HG03342 (cell line): ENCODE measurements at regions not wholly inside any gene's neighbourhood (a gene's known extent, or its start where the extent isn't known, plus 50 kb on each side); places are given as distances from the start of the nearest gene placed in this dataset.
"Not testable (repeated sequence)": the region's sequence is repeated elsewhere in the genome, so short reads cannot be mapped to it uniquely, and the experiment has no call there.

ENCODE experiments used
- ATAC-seq: cut with Tn5 transposase; IDR thresholded peaks from one replicate; pipeline ENCODE4 v1.9.1; 2021; ENCODE audit warnings: mild to moderate bottlenecking, moderate library complexity; ENCODE audit not compliant: unreplicated experiment

DNA sequence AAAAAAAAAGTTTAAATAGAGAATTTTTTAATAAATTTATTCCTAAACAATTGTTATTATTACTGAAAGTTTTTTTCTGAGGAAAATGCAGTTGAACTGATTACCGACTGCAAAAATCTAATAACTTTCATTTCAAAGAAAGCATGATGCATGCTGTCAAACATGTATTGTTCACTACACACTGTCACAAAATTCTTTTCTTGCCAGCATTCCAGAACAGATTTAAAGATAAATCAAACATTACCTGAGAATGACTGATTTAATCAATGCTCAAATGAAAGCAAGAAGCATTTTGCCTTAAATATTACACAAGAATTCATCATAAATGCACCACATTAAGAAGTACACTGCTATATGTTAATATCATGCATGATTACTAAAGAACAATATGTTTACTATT, 588.3 kb downstream of the SLC16A7 start:
- ATAC-seq: no peak

DNA sequence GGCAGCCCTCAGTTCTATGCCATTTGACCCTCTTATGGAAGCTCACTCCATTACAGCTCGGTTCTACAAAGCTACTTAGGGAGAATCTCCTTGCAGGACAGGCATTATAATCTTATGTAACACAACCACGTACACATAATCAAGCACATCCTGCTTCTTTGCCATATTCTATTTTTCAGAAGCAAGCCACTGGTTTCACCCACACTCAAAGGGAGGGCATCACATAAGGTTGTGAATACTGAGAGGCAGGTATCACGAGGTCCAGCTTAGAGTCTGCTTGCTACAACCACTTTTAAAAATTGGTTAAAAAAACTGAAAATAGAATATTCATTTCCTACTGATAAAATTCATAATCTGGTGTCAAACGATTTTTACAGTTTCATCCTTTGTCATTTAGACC, 589.2 kb downstream of the SLC16A7 start:
- ATAC-seq: no peak

DNA sequence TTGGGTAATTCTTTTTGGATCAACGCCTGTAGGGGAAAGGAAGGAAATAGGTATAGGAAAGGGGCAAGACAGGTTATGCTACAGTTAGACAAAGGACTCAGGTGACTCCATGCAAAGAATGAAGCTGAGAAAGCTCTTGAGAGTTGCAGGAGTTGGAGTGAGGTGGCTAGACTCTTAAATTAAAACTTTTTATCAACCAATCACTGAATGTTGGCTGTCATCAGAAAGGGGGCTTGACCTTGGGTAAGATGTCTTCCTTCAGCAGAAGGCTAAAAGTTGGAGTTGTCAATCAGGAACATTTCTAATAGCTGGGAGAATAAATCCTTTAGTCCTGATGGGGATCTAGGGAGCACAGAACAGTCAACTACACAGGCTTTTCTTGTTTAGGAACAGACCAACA, 595.4 kb downstream of the SLC16A7 start:
- ATAC-seq: no peak

DNA sequence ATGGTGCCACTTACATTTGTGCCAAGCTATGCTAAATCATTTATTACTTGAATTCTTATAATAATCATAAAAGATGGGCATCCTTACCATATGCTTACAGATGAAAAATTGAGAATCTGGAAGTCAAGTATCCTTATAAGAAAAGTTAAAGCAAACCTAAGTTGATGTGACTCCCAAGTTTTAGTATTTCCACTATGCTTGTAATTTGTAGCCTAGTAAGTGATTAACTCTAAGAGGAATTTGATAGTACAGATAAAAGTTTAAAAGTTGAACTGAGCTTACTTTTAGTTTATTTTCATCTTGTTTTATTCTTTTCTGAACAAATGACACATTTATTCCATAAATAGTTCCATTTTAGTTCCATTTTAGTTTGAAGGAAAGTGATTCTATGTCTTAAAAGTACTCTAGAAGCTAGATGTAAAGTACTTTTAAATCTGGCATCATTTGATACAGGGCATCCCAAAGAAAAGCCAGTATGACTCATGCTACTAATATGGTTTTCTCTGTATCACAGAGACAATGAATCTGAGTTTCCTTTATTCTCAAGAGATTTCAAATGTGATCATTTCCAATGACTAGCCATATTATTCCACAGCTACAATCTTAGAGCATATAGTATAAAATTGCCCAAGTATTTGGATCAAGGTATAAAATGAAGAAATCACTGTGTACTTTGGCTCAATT, 596.0 kb downstream of the SLC16A7 start:
- no peak for ATAC-seq

DNA sequence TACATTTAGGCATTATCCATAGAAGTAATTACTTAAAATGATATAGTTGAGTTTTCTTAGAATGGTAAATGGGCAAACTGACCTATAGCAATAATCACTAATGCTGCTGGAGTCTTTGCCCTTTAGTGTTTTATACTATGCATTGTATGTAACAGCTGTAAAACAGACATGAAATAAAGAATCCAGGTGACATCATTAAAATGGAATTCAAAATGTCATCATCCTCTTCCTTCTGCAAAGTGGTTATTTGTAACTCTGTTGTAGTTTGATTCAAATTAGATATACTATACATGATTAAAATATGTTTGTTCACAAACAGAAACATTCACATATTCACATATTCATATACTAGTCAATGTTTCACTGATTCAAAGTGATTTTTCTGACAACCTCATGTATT, 598.8 kb downstream of the SLC16A7 start:
- no peak for ATAC-seq

DNA sequence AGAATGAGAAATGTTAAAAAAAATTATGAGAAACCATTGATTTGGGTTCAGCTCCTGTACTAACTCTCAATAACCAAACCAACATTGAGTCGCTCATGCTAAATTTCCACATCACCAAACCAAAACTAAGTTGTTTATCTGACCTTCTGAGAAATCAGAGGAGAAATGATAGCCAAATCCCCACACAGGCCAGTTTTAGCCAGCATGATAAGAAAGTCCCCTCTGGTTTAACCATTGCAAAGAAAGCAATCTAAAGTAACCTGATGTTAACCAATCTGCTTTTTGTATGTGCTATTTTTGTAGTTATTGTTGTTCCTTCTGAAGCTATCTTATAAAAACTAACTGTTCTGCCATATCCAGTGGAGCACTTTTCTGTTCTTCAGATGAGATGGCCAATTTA, 599.7 kb downstream of the SLC16A7 start:
- ATAC-seq: no peak

DNA sequence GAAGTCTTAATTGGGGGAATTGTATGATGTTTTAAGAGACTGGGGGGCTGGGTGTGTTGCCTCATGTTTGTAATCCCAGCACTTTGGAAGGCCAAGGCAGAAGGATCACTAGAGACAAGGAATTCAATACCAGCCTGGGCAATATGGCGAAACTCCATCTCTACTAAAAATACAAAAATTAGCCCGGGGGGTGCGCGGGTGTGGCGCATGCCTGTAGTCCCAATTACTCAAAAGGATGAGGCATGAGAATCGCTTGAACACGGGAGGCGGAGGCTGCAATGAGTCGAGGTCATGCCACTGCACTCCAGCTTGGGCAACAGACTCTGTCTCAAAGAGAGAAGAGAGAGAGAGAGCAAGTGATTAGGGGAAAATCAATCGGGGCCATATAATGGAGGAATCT, 600.5 kb downstream of the SLC16A7 start:
- ATAC-seq: no peak

DNA sequence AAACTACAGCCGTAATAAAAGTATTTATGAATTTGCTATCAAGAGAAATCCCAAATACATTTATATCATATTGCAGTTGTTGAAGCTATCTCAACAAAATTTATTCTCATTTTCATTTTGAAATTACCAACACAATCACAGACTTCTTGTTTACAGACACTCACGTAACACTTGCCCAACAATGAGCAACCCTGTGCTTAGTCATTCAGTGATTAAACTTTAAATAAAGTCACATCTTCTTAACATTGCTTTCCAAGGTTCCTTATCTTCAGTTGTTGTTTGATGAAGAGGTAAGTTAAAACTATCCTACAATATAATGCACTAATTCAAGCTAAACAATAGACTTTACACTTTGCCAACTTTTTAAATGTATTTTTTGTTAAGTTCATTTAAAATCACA, 601.8 kb downstream of the SLC16A7 start:
- no peak for ATAC-seq

DNA sequence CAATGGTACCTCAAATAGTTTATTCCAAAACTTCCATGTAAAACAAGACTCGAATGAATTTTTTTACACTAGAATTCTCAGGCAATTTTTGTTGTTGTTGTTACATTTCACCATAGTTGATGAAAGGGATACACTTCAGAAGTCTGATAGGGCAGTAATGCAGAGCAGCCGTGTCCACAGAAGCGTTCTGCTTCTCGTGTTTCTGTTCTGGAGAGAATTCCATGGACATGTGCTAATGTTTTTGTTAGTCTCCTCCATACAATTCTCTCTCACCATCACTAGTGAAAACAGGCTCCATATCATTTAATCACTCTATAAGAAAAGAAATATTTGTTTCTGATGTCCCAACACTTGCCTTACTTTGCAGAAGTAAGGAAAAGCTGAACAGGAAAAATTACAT, 606.1 kb downstream of the SLC16A7 start:
- no peak for ATAC-seq

DNA sequence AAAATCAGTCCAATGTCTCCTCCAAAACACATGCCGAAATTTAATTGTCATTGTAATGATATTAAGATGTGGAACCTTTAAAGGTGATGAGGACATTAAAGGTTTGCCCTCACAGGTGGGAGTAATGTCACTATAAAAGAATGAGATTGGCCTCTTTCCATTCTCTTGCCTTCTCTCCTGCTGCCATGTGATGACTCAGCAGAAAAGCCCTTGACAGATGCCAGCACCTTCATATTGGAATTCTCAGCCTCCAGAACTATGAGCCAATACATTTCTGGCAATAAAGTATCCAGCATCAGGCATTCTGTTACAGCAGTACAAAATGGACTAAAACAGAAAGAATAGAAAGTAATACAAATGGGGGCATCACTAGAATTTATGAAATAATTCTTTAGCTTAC, 609.7 kb downstream of the SLC16A7 start:
- ATAC-seq: no peak

DNA sequence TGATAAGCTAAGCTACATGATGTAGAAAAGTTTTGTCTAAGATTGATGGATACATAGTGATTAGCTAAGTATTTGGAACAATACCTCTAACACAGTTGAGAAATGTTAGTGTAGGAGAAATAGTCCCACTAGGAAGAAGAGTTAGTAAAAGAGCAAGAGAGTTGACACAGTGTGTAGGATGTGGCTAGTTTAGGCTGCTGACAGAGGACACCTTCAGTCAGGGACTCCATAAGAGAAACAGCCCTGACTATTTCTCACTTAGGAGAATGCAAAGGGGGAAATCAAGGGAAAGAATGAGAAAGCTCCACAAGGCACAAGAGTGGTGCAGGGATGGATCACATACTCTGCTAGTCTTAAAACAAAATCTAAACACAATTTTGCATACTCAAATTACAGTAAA, 613.7 kb downstream of the SLC16A7 start:
- ATAC-seq: no peak

DNA sequence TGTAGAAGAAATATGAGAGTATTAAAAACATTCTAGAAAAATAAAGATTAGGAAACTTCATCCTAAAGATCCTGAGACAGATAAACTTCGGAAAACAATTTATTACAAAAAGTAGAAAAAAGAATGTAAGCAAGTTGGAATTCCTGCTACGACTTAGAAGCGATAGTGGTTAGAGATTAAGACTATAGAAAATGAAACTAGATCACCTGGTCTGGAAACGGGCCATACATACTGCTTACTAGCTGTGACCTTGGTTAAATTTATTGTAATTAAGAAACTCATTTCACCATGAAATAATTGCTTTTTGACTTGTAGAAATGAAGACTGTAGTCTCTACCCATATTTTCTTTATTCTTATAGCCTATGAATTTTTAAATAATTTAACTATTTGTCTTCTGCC, 614.1 kb downstream of the SLC16A7 start:
- no peak for ATAC-seq

DNA sequence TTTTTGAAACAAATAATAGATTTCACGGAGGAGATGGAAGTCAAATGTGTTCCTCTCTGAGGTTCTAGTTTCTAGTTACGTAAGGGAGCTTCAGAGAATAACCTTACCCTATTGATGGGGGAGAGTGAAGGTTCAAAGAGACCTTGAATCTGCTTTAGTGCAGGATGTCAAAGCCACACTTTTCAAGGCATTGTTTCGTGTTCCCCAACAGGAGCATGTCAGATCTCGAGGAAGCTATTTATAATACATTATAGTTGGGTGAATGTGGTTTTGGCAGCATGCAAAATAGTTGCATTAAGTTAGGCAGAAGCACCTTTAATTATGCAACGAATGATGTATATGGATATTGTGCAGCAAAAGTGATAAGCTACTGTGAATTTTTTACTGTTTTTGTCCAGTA, 614.9 kb downstream of the SLC16A7 start:
- no peak for ATAC-seq

DNA sequence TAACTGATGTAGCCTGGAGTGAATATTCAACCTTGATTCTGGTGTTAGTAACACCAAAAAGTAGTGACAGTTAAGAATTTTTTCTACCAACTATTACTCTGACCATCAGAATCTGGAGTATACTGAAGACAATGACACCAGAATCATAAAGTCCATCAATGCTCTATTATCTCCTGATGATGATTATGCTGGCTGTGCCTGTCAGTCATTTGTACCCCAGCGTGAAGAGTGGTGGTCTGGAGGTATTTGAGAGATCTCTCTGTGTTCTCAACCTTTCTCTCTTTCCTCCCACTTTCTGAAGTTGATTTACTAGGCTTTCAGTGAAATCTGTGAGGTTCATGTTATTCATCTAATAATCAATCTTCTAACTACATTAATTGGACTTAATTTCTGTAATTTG, 615.4 kb downstream of the SLC16A7 start:
- ATAC-seq: no peak

DNA sequence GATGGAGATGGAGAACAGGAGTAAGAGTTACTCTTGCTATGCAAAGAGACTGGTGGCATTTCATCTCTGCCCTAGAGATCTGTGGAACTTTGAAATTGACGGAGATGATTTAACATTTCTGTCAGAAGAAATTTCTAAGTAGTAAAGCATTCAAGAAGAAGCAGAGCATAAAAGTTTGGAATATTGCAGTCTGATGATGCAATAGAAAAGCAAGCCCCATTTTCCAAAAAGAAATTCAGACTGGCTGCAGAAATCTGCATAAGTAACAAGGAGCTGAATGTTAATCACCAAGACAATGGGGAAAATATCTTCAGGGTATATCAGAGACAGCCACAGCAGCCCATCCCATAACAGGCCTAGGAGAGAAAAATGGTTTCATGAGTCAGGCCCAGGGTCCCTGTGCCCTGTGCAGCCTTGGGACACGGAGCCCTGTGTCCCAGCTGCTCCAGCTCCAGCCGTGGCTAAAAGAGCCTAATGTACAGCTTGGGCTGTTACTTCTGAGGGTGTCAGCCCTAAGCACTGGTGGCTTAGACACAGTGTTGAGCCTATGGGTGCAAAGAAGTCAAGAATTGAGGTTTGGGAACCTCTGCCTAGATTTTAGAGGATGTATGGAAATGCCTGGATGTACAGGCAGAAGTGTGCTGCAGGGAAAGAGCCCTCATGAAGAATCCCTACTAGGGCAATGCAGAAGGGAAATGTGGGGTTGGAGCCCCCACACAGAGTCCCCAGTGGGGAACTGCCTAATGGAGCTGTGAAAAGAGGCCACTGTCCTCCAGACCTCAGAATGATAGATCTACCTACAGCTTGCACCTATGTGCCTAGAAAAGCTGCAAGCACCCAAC, 616.6 kb downstream of the SLC16A7 start:
- ATAC-seq: no peak

DNA sequence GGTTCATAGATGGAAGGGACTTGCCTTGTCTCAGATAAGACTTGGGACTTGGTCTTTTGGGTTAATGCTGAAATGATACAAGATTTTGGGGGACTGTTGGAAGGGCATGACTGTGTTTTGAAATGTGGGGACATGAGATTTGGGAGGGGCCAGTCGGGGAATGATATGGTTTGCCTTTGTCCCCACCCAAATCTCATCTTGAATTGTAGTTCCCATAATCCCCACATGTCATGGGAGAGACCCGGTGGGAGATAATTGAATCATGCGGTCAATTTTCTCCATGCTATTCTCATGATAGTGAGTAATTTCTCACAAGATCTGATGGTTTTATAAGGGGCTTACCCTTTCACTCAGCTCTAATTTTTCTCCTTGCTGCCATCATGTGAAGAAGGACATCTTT, 617.4 kb downstream of the SLC16A7 start:
- ATAC-seq: not testable (repeated sequence)

DNA sequence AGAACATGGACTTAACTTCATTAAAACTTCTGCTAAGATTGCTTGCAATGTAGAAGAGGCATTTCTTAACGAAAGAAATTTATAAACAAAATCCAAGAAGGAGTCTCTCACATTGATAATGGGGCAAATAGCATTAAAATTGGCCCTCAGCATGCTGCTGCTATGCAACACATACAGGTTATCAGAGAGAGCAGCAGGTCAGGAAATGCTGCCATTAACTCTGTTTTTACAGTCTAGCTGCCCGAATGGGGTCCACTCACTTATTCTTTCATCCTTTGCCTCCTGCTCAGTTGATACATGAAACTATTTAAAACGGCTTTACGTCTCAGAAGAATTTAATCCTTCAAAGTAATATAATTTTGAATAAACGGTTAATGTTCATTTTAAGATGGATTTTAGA, 620.4 kb downstream of the SLC16A7 start:
- no peak for ATAC-seq

DNA sequence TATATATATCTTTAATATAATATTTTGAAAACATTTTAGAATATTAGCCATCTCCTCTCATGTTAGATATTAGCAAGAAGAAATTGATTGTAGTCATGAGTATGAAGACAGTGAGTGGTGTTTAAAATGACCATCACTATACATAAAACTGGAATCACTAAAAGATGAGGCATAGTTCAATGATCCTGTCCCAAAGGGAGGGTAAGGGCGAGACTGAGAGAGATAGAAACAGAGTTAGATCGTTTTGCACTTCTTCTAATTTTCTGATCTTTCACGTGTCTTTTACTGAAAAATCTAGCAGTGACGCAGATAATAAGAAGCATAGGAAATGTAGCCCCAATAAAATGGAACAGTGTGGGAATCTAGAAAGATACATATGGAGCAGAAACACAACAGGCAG, 627.4 kb downstream of the SLC16A7 start:
- no peak for ATAC-seq

DNA sequence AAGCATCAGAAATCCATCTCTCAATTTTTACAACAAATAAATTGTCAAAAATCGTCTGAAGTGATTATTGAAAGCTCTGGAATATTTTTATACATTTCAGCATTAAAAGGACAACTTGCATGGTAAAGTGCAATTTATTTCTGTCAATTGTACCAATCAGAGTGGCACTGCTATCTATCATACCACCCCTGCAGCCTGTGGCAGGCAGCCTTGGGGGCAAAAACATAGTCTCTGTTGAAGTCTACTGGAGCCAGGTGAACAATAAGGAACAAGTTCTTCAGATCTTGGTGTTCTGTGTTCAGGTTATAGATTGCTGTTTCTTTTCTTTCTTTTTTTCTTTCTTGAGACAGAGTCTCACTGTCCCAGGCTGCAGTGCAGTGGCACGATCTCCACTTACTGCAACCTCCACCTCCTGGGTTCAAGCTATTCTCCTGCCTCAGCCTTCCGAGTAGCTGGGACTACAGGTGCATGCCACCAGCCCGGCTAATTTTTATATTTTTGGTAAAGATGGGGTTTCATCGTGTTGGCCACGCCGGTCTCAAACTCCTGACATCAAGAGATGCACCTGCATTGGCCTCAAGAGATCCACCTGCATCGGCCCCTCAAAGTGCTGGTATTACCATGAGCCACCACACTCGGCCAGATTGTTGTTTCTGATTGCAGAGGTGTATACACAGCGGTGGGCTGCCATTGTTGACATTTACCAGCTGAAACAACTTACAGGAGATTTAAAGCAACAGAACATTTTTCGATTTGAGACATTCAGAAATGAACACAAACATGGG, 629.6 kb downstream of the SLC16A7 start:
- ATAC-seq: no peak

DNA sequence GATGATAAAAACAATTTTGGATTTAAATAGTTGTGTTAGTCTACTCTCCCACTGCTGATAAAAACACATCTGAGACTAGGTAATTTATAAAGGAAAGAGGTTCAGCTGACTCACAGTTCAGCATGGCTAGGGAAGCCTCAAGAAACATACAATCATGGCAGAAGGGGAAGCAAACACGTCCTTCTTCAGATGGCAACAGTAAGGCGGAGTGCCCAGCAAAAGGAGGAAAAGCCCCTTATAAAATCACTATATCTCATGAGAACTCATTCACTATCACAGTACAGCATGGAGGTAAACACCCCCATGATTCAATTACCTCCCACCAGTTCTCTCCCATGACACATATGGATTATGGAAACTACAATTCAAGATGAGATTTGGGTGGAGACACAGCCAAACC, 632.1 kb downstream of the SLC16A7 start:
- no peak for ATAC-seq

DNA sequence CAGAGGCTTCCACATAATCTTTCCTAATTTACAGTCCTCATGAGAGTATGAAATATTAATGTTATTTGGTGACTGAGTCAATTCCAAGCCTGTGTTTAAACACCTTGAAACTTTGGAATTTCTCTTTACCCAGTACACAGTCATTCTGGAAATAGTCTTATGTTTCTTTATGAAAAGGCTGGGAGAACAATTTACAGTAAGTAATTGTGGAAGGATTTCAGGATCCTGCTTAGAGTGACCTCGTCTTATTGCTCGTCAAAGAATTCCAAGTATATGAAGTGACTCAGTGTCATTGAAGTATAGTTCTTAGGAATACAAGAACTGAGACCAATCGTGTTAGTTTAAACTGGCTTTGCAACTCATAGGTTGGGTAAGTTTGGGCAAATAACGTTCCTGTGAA, 634.2 kb downstream of the SLC16A7 start:
- no peak for ATAC-seq

DNA sequence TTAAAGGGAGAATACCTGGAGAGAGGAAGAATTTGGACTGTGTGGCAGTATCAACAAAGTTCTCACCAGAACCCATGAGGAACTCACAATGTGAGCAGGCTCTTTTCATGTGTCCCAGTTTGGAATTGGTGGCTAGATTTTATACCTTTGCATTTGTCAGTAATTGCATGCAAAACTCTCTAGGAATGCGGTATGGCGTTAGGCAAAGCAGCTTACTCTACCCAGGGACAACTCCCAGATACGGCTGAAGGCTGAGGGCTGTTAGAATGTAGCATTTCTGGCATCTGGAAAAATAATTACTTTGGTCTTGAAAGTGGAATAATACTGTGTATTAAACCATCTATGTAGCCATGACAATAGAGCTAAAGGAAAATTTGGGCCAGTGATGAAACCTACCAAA, 635.5 kb downstream of the SLC16A7 start:
- no peak for ATAC-seq
